Stimulated activated memory B cell treated with anti-CD40 and anti-IgM and Interleukin-4, amounts not matched to agents 10 μg/mL and 1 μg/mL and 100 μg/mL, for 72 hours (primary cell): ENCODE measurements at regions not wholly inside any gene's neighbourhood (a gene's known extent, or its start where the extent isn't known, plus 50 kb on each side); places are given as distances from the start of the nearest gene placed in this dataset.

Source experiments
- ATAC-seq: fragments of 150-1000 bp; cut with Tn5 transposase; 2 replicates; pipeline ENCODE4 v1.10.0; 2021
- H3K27ac Mint-ChIP-seq: one replicate; pipeline ENCODE4 v1.8.0; 2022; ENCODE audit warnings: mild to moderate bottlenecking, mixed read lengths
- H3K27me3 Mint-ChIP-seq: one replicate; pipeline ENCODE4 v1.8.0; 2022; ENCODE audit warnings: mixed read lengths
- H3K36me3 Mint-ChIP-seq: one replicate; pipeline ENCODE4 v1.8.0; 2022; ENCODE audit warnings: mixed read lengths
- H3K4me1 Mint-ChIP-seq: one replicate; pipeline ENCODE4 v1.8.0; 2022; ENCODE audit warnings: mixed read lengths
- H3K4me3 Mint-ChIP-seq: one replicate; pipeline ENCODE4 v1.8.0; 2022; ENCODE audit warnings: mild to moderate bottlenecking, moderate library complexity, mixed read lengths
- H3K9me3 Mint-ChIP-seq: one replicate; pipeline ENCODE4 v1.8.0; 2022; ENCODE audit warnings: mixed read lengths

- H3K4me1 Mint-ChIP-seq = peaks cover 5% of the 10 kb centered on the region
- no peaks in the 10 kb centered on the region for H3K36me3 Mint-ChIP-seq
- H3K27me3 Mint-ChIP-seq = no peaks in the 10 kb centered on the region
- H3K9me3 Mint-ChIP-seq = peaks cover 3% of the 10 kb centered on the region
- no peak overlapping the region for H3K27ac Mint-ChIP-seq
- no peak for ATAC-seq
- H3K4me3 Mint-ChIP-seq = no peak overlapping the region
These were observed 68.2 kb upstream of the KHDRBS2 start for GRCh38 chr6:62354261-62354660.

GRCh38 chr6:62345962-62346689, 60.1 kb upstream of the KHDRBS2 start:
- peaks cover 3% of the 10 kb centered on the region for H3K9me3 Mint-ChIP-seq
- no peak overlapping the region for H3K27ac Mint-ChIP-seq
- H3K27me3 Mint-ChIP-seq = no peaks in the 10 kb centered on the region
- peaks cover 10% of the 10 kb centered on the region for H3K4me1 Mint-ChIP-seq
- ATAC-seq = peak; percentile 54
- H3K36me3 Mint-ChIP-seq = no peaks in the 10 kb centered on the region
- H3K4me3 Mint-ChIP-seq = no peak overlapping the region

- Mint-ChIP-seq H3K4me1 (peaks cover 10% of the 10 kb centered on the region), H3K27ac (no peak overlapping the region), H3K9me3 (peaks cover 3% of the 10 kb centered on the region), H3K4me3 (no peak overlapping the region), H3K36me3 (no peaks in the 10 kb centered on the region), H3K27me3 (no peaks in the 10 kb centered on the region)
- ATAC-seq = peak; percentile 41
These were observed 59.4 kb upstream of the KHDRBS2 start for GRCh38 chr6:62345446-62345845.

- Mint-ChIP-seq H3K9me3 (peaks cover 3% of the 10 kb centered on the region), H3K4me3 (no peak overlapping the region), H3K27me3 (no peaks in the 10 kb centered on the region), H3K36me3 (no peaks in the 10 kb centered on the region), H3K27ac (no peak overlapping the region), H3K4me1 (peaks cover 10% of the 10 kb centered on the region)
- ATAC-seq = no peak
These were observed 58.8 kb upstream of the KHDRBS2 start for GRCh38 chr6:62344850-62345249.

- Mint-ChIP-seq H3K27ac (no peak overlapping the region), H3K4me1 (no peaks in the 10 kb centered on the region), H3K4me3 (no peak overlapping the region), H3K36me3 (no peaks in the 10 kb centered on the region), H3K9me3 (peaks cover 3% of the 10 kb centered on the region), H3K27me3 (peaks cover 12% of the 10 kb centered on the region)
- no peak for ATAC-seq
These were observed 52.5 kb upstream of the KHDRBS2 start for GRCh38 chr6:62338477-62338876.
